Thyroid gland (tissue), 4 donors: ENCODE measurements at regions not wholly inside any gene's neighbourhood (a gene's known extent, or its start where the extent isn't known, plus 50 kb on each side); places are given as distances from the start of the nearest gene placed in this dataset.

Experiments
- DNase-seq, 2 donors: peaks; one replicate each; pipeline ENCODE4 v3.0.0-alpha.2; 2019
- H3K27ac ChIP-seq, 3 donors: fragments of 200-600 bp; sonication (generic); 1 replicate in 2 of 3; 2 replicates in 1 of 3; pipeline ENCODE4 v1.5.1; 2016 to 2019; ENCODE audit warnings: mild to moderate bottlenecking in 1 of 3, moderate library complexity in 1 of 3
- H3K27me3 ChIP-seq: fragments of 200-600 bp; sonication (generic); one replicate; pipeline ENCODE4 v1.5.1; 2019
- H3K36me3 ChIP-seq, 2 donors: fragments of 200-600 bp; sonication (generic); one replicate each; pipeline ENCODE4 v1.5.1; 2016 to 2019
- H3K4me1 ChIP-seq, 2 donors: fragments of 200-600 bp; sonication (generic); one replicate each; pipeline ENCODE4 v1.5.1; 2017 to 2019
- H3K4me3 ChIP-seq, 3 donors: fragments of 200-600 bp; sonication (generic); replicated peaks in 1 of 3; 1 replicate in 2 of 3; 2 replicates in 1 of 3; pipeline ENCODE4 v1.5.1; 2016; ENCODE audit warnings: mild to moderate bottlenecking in 1 of 3
- H3K9me3 ChIP-seq: fragments of 200-600 bp; sonication (generic); one replicate; pipeline ENCODE4 v1.5.1; 2017
- POLR2A ChIP-seq, 2 donors: fragments of 450-650 bp; IDR thresholded peaks; one replicate each; pipeline ENCODE4 v1.6.1; 2017; ENCODE audit warnings: antibody characterized with exemption in 2 of 2, mild to moderate bottlenecking in 2 of 2, moderate library complexity in 1 of 2
- WGBS, 2 donors: methylation state at CpG; one replicate each; pipeline ENCODE4 v1.1.5; 2017; 5-methylcytosine and 5-hydroxymethylcytosine counted together
- intact Hi-C: fragments of 100-400 bp; cut with DNase I; formaldehyde crosslinking; loops from one replicate; pipeline ENCODE4 v1.15.1; 2023
- TF ChIP-seq, protein P1 (sequence below), 6 experiments: fragments of 200-600 bp in 3 of 6; fragments of 450-650 bp in 3 of 6; sonication (generic) in 3 of 6; IDR thresholded peaks; one replicate each; pipeline ENCODE4 v1.5.1; 2016 to 2019; ENCODE audit warnings: antibody characterized with exemption in 6 of 6, mild to moderate bottlenecking in 2 of 6, inconsistent platforms in 1 of 6, moderate library complexity in 1 of 6

- TF ChIP-seq, protein P1, sequence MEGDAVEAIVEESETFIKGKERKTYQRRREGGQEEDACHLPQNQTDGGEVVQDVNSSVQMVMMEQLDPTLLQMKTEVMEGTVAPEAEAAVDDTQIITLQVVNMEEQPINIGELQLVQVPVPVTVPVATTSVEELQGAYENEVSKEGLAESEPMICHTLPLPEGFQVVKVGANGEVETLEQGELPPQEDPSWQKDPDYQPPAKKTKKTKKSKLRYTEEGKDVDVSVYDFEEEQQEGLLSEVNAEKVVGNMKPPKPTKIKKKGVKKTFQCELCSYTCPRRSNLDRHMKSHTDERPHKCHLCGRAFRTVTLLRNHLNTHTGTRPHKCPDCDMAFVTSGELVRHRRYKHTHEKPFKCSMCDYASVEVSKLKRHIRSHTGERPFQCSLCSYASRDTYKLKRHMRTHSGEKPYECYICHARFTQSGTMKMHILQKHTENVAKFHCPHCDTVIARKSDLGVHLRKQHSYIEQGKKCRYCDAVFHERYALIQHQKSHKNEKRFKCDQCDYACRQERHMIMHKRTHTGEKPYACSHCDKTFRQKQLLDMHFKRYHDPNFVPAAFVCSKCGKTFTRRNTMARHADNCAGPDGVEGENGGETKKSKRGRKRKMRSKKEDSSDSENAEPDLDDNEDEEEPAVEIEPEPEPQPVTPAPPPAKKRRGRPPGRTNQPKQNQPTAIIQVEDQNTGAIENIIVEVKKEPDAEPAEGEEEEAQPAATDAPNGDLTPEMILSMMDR (IDR thresholded peaks at IDR 0.05): no peak
- TF ChIP-seq POLR2A (IDR thresholded peaks at IDR 0.05): no peak
- Histone ChIP-seq H3K9me3 (no peaks in the 10 kb centered on the region), H3K4me3 (no peak overlapping the region), H3K4me1 (no peaks in the 10 kb centered on the region), H3K36me3 (no peaks in the 10 kb centered on the region), H3K27me3 (no peaks in the 10 kb centered on the region), H3K27ac (no peak overlapping the region)
- intact Hi-C loops: no loop called here
- DNase-seq: no peak
- WGBS, 2 donors: 51 to 74% methylated on average over 2 of the region's 2 CpGs
Observed at GRCh38 chr6:145506136-145506535, 229.2 kb downstream of the EPM2A start.

DNA sequence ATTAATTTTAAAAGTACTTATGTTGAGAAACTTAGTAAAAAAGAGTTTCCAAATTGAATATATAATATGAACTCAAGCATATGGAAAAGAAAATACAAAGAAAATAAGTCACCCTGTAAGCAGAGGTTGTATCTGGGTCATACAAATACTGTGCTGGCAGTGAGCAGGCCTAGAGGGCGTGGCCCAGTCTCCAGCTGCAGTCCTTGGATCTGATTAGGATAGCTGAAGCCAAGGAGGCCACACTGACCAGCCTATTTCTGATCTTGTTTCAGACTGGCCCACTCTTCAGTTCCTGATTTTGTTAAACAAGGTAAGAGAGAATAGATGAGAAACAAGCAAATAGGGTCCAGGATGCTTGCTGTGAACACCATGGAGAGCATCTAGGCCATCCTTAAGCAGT is 228.8 kb downstream of the EPM2A start:
- Histone ChIP-seq H3K27me3 (no peaks in the 10 kb centered on the region), H3K4me3 (no peak overlapping the region), H3K4me1 (no peaks in the 10 kb centered on the region), H3K27ac (no peak overlapping the region), H3K36me3 (no peaks in the 10 kb centered on the region), H3K9me3 (no peaks in the 10 kb centered on the region)
- intact Hi-C loops: no loop called here
- TF ChIP-seq POLR2A (IDR thresholded peaks at IDR 0.05): no peak
- TF ChIP-seq, protein P1 (IDR thresholded peaks at IDR 0.05): no peak
- no peak for DNase-seq
- 58 to 67% methylated on average over 1 of the region's 1 CpG for WGBS, 2 donors

GRCh38 chr6:145507239-145507638 is 228.1 kb downstream of the EPM2A start:
- H3K4me1 ChIP-seq: no peaks in the 10 kb centered on the region
- no peaks in the 10 kb centered on the region for H3K9me3 ChIP-seq
- H3K27ac ChIP-seq: no peak overlapping the region
- DNase-seq: no peak
- WGBS, 2 donors: 93 to 94% methylated on average over 2 of the region's 2 CpGs
- intact Hi-C loops: no loop called here
- no peak overlapping the region for H3K4me3 ChIP-seq
- no peaks in the 10 kb centered on the region for H3K27me3 ChIP-seq
- no peaks in the 10 kb centered on the region for H3K36me3 ChIP-seq
- no peak for TF ChIP-seq POLR2A (IDR thresholded peaks at IDR 0.05)
- TF ChIP-seq, protein P1 (IDR thresholded peaks at IDR 0.05): no peak

- DNase-seq: no peak
- Histone ChIP-seq H3K4me3 (no peak overlapping the region), H3K27ac (no peak overlapping the region), H3K36me3 (no peaks in the 10 kb centered on the region), H3K9me3 (no peaks in the 10 kb centered on the region), H3K4me1 (no peaks in the 10 kb centered on the region), H3K27me3 (no peaks in the 10 kb centered on the region)
- 75% methylated on average over 1 of the region's 1 CpG; no CpG with 5 or more reads in 1 of the 2 donors for WGBS, 2 donors
- intact Hi-C loops: no loop called here
- TF ChIP-seq POLR2A (IDR thresholded peaks at IDR 0.05): no peak
- TF ChIP-seq, protein P1 (IDR thresholded peaks at IDR 0.05): no peak
Observed at GRCh38 chr6:145508107-145508506, 227.2 kb downstream of the EPM2A start.

GRCh38 chr6:145517492-145517891 is 217.8 kb downstream of the EPM2A start:
- no peak for DNase-seq
- Histone ChIP-seq H3K9me3 (no peaks in the 10 kb centered on the region), H3K4me1 (no peaks in the 10 kb centered on the region), H3K36me3 (no peaks in the 10 kb centered on the region), H3K27ac (no peak overlapping the region), H3K27me3 (no peaks in the 10 kb centered on the region), H3K4me3 (no peak overlapping the region)
- 92 to 94% methylated on average over 4 of the region's 4 CpGs for WGBS, 2 donors
- intact Hi-C loops: no loop called here
- TF ChIP-seq POLR2A (IDR thresholded peaks at IDR 0.05): no peak
- TF ChIP-seq, protein P1 (IDR thresholded peaks at IDR 0.05): no peak
